ENCODE measurements at regions not wholly inside any gene's neighbourhood (a gene's known extent, or its start where the extent isn't known, plus 50 kb on each side); places are given as distances from the start of the nearest gene placed in this dataset.

DNA sequence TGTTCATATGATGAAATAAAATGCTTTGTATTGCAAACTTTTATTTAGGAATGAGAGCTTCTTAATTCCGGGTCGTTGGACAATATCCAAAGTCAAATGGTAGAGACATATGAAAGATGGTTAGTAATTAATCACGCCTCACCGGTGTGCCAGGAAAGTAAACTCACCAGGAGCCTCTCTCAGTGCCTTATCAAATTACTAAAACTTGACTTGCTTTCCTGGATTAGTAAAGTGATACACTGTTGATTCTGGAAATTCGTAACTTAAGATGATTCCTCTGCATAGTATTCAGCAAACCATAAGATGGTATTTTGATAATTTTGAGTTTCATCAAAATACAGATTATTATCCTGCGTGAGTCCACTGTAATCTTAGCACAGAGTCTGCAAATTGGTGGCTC is 115.2 kb downstream of the PAX1 start:
- no peak for FAIRE-seq

DNA sequence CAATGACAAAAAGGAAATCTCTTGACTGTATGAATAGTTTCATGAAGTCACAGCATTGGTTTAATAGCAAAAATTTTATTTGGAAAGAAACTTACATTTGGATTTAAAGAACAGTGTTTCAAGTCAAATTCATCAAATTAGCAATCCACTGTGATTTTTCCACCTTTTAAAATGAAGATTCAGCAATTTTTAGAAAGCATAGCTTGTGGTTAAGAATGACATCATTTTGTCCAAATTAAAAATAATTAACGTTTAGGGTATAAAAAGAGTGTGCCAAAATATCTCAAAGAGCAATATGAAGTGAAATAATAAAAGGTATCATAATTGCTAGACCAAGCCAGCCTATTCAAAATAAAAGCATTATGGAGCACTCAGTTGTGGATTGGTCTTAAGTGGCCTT is 114.6 kb downstream of the PAX1 start:
- FAIRE-seq = no peak

DNA sequence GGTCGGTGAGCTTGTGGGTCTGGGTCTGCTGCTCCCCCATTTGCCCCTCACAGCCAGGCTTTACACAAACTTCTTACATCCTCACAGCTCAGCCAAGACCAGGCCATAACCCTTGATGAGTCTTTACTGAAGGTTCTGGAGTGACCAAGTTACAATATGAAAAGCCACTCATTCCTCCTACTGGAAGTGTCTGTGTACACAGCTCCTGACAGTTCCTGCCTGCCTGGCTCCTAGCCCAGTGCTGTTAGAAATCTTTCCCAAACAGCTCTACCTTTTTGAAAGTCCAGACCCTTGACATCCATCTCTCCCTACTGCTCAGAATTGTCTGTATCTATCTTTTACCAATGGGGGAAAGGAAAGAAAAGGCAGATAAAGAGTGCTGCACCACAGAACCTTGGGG is 106.9 kb downstream of the PAX1 start:
- no peak for FAIRE-seq

DNA sequence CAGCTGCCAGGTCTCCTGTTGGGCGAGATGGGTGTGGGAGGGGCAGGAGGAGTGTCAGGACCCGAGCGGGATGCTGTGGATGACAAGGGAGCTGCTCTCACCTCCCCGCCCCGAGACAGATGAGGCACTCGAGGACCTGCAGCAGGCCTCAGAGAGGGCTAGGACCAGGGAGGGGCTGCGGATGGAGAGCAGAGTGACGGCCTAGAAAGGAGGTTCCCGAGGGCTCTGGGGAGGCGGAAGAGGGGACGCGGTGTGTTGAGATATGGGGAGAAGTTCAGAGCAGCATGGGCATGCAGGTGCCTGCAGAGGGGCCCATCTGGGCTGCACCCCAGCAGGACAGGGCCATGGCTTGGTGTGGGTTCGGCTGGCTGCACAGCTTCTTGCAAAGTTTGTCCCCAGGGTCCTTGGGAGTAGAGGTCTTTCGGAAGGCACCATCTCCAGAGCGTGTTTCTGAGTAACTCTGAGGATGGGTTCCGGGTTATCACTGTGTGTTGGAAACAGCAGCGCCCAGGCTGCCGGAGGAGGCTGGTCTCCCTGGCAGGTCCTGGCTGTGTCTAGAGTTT is 104.6 kb downstream of the PAX1 start:
- no peak for FAIRE-seq

DNA sequence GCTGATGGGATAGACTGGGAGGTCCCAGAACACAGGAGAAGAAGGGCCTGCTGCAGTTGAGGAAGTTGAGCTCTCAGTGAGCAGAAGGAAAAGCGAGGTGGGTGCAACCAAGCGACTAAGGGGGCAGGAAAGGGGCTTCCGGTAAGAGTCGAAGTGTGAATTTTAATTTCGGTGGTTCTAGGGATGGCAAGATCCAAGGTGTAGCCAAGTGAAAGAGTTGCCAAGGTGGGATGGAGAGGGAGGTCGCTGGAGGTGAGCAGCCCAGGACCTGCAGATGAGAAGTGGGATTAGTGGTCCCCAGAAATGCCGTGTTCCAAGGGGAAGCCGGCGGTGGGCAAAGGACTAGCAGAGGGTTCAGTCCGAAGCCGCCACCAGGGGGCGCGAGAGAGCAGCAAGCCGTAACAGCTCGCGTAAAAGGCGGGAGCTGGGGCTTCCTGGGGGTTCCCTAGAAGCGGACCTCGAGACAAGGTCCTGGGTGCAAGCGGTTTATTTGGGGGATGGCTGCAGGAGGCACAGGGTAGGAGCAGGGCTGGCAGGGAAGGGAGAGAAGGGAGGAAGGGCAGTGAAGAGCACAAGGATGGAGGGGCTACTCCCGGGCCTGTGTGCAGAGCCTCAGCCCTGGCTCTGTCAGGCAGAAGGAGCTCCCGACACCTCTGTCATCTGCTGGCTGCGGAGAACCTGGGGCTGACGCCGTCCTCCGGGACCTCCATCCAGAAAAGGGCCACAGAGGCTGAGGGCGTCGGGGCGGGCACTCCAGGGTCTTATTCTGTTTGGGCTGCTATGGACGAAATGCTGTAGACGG is 103.6 kb downstream of the PAX1 start:
- no peak for FAIRE-seq

DNA sequence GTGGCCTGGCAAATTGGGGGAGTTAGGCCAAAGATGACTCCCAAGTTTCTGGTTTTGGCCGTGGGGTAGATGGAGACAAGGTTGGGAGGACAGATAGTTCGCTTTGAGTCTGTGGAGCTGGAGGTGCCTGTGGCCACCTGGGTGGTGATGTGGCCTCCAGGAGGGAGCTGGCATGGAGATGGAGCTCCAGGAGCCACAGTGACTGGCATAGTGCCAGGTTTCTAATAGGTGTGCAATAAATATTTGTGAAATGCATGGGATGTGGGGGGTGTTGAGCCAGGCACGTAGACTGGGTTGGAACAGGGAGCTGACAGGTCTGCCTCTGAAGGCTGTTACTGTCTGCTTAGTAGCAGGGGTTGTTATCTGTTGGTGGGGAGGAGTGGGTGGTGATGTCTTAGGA is 102.7 kb downstream of the PAX1 start:
- no peak for FAIRE-seq

DNA sequence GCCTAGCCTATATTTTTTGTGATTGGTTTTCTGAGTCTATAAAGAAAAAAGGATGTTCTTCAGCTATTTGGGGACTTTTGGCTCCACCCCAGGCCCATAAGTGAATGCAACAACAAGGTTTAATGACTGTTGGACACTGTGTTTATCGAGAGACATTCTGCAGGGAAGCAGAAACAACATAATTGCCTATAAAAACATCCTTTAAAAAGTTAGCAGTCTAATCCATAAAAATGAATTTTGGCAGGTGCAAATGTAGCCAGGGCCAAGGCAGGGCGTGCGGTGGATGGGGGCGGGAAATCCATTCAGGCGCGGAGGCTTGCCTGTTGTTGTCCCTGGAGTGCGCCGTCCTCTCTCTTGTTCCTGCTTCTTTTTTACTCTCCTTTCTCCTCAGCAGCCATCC is 99.3 kb downstream of the PAX1 start:
- FAIRE-seq = no peak

DNA sequence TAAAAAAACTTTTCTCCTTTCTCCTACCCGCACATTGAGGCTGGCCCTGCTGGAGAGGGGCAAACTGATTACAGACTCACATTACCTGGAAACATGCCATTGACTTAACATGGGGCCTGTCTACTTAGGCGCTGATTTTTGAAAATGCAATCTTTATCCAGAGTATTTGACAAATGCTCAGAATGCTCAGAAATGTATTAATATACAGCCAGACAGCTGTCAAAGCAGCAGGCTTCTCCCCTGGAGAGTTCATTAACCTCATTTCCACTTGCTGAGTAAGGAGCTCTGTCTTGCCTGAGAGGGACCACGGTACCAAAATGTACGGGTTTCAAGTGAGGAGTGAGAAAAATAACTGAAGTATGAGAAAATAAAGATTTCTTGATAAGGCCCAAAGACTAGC is 95.7 kb downstream of the PAX1 start:
- no peak for FAIRE-seq

DNA sequence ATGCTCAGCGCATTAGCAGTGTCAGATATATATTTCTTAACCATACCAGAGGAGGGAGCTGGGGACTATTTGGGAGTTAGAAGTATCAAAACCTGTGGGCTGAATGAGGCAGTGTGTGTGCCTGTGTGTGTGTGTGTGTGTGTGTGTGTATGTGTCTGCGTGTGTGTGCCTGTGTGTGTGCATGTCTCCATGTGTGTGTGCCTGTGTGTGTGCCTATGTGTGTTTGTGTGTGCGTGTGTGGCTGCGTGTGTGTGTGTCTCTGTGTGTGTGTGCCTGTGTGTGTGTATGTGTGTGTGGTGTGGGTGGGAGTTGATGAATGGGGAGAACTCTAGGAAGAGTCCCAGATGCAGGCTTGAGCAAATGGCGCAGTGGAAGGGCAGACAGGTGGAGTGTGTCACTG is 92.9 kb downstream of the PAX1 start:
- FAIRE-seq = no peak

DNA sequence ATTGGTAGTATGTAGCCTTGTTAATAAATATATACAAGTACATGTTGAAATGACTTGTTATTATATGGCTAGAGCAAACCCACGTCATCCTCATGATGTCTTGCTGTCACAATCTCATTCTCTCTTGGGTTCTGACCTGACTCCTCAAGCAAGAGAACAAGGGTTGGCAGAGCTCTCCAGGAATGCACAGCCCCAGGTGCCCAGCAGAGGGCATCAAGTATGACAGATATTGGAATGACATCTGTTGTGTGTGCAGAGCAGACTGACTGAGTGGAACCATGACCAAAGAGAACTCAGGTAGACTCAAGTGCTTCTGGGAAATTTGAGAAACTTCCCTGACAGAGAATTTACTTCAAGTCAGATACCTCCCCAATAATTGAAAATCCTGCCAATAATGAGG is 90.6 kb downstream of the PAX1 start:
- FAIRE-seq = no peak

DNA sequence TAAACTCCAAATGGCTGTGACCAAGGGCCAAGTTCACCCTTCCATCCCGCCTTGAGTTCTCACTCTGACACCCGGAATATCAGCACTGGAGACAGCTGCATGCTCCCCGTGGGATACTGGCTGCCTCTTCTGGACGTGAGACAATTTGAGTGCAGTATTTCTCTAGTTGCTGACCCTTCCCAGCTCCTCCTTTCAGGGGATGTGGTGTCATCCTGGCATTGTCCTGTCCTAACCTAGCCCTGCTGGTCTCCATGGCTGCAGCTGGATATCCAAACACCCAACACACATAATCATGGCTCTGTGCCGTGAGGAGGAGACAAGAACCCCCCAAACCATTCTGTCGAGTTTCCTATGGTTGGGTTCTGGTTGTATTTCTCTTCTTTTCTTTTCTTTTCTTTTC is 82.6 kb downstream of the PAX1 start:
- FAIRE-seq = no peak

DNA sequence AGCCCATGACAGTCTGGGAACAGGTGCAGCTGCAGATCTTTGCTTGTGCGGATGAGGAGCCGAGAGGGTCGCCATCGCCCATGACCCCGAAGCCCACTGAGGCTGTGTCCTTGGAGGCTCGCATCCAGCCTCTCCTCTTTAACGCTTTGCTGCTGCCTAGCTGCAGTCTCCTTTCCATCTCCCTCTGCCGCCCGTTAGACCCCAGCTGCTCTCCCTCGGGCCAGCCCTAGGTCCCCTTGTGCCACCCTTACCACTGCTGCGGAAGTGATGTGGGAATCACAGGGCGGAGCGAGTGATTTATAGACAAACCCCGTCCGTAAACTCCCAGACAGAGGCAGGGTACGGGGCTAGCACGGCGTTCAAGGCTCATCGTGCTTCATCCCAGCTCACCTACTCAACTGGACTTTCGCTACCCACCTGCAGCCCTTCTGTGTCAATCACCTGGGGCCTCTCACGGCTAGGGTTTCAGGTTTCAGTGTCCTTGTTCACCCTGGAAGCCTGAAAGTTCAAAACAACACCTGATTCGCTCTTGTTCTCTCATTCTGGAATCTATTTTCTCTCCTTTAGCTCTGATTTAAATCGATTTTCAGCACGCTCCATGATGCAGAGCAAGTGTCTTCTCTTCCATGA is 76.1 kb downstream of the PAX1 start:
- no peak for FAIRE-seq

DNA sequence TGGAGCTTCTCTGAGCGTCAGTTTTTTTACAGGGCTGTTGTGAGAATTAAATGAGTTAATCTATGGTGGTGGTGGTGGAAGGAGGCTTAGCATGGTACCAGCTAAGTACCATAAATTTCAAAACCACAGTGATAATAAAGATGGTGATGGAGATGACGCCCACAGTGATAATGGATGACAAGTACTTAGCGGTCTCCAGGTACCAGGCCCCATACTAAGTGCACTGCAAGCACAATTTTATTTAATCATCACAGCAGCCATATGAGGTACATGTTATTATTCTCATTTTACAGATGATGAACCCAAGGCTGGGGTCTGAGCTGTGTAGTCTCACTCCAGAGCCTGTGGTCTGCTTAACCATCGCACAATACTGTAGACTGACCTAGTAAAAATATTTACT is 75.1 kb downstream of the PAX1 start:
- no peak for FAIRE-seq
